Esophagus squamous epithelium (tissue), 5 donors: ENCODE measurements at regions not wholly inside any gene's neighbourhood (a gene's known extent, or its start where the extent isn't known, plus 50 kb on each side); places are given as distances from the start of the nearest gene placed in this dataset.

Source experiments
- DNase-seq: peaks from one replicate; lab custom pipeline; 2025; lab: John Stamatoyannopoulos, UW
- H3K27ac ChIP-seq, 4 donors: fragments of 200-600 bp; sonication (generic); one replicate each; pipeline ENCODE4 v1.5.1; 2016 to 2019; ENCODE audit warnings: mild to moderate bottlenecking in 1 of 4
- H3K27me3 ChIP-seq, 4 donors: fragments of 200-600 bp; sonication (generic); 1 replicate in 3 of 4; 2 replicates in 1 of 4; pipeline versions ENCODE4 v1.5.1 to v1.6.0; 2017 to 2021; ENCODE audit warnings: antibody characterized with exemption in 1 of 4
- H3K36me3 ChIP-seq, 3 donors: fragments of 200-600 bp; sonication (generic); one replicate each; pipeline ENCODE4 v1.5.1; 2016 to 2019
- H3K4me1 ChIP-seq, 3 donors: fragments of 200-600 bp; sonication (generic); one replicate each; pipeline ENCODE4 v1.5.1; 2017 to 2019
- H3K4me3 ChIP-seq, 4 donors: fragments of 200-600 bp; sonication (generic); 1 replicate in 3 of 4; 2 replicates in 1 of 4; pipeline ENCODE4 v1.5.1; 2016 to 2019; ENCODE audit warnings: mild to moderate bottlenecking in 2 of 4, moderate library complexity in 1 of 4
- H3K9me3 ChIP-seq, 3 donors: fragments of 200-600 bp; sonication (generic); one replicate each; pipeline ENCODE4 v1.5.1; 2016 to 2019
- CTCF ChIP-seq, 6 experiments: fragments of 450-650 bp in 4 of 6; fragments of 200-600 bp in 2 of 6; sonication (generic) in 2 of 6; IDR thresholded peaks; one replicate each; pipeline ENCODE4 v1.5.1; 2016 to 2019; ENCODE audit warnings: antibody characterized with exemption in 6 of 6, mild to moderate bottlenecking in 4 of 6, moderate library complexity in 4 of 6
- POLR2A ChIP-seq, 4 donors: fragments of 450-650 bp; IDR thresholded peaks; one replicate each; pipeline ENCODE4 v1.6.1; 2017; ENCODE audit warnings: antibody characterized with exemption in 4 of 4, mild to moderate bottlenecking in 4 of 4, moderate library complexity in 3 of 4
- WGBS, 2 donors: methylation state at CpG; one replicate each; pipeline ENCODE4 v1.1.5; 2018; 5-methylcytosine and 5-hydroxymethylcytosine counted together
- intact Hi-C: fragments of 100-400 bp; cut with DNase I; formaldehyde crosslinking; loops from one replicate; pipeline ENCODE4 v1.15.0; 2022
- donor health status: DM: yes; HTN: yes; CAD: no.

- WGBS, 2 donors, result 93 to 94% methylated on average over 6 to 17 of the region's 34 CpGs
- intact Hi-C loops, result loop anchor here (10.0 kb wide), 1 partner anchor 48 kb away; no protein-coding TSS in a partner anchor
- Histone ChIP-seq H3K27ac (no peak overlapping the region), H3K4me1 (peaks cover 9 to 50% (median 18%) of the 10 kb centered on the region in 3 donors), H3K27me3 (peaks cover 0 to 81% (median 0%) of the 10 kb centered on the region in 4 donors), H3K4me3 (no peak overlapping the region), H3K36me3 (no peaks in the 10 kb centered on the region), H3K9me3 (no peaks in the 10 kb centered on the region)
- TF ChIP-seq POLR2A (IDR thresholded peaks at IDR 0.05) (no peak), CTCF (IDR thresholded peaks at IDR 0.05) (no peak)
- no peak for DNase-seq
Measured at GRCh38 chr18:79586436-79587225, 93.0 kb upstream of the CTDP1 start.

- Histone ChIP-seq H3K27ac (no peak overlapping the region), H3K4me3 (no peak overlapping the region), H3K4me1 (peaks cover 9 to 50% (median 18%) of the 10 kb centered on the region in 3 donors), H3K27me3 (peaks cover 0 to 87% (median 0%) of the 10 kb centered on the region in 4 donors), H3K9me3 (peaks cover 0 to 1% (median 0%) of the 10 kb centered on the region in 3 donors), H3K36me3 (no peaks in the 10 kb centered on the region)
- no peak for DNase-seq
- no CpG with 5 or more reads among the region's 16 CpGs for WGBS, 2 donors
- no peak for TF ChIP-seq POLR2A (IDR thresholded peaks at IDR 0.05)
- no peak for TF ChIP-seq CTCF (IDR thresholded peaks at IDR 0.05)
- intact Hi-C loops, result loop anchor here (10.0 kb wide), 1 partner anchor 48 kb away; no protein-coding TSS in a partner anchor
Measured at GRCh38 chr18:79587226-79587741, 92.3 kb upstream of the CTDP1 start.

- peaks cover 9 to 49% (median 18%) of the 10 kb centered on the region in 3 donors for H3K4me1 ChIP-seq
- H3K4me3 ChIP-seq, result no peak overlapping the region
- H3K36me3 ChIP-seq, result no peaks in the 10 kb centered on the region
- peaks cover 0 to 94% (median 0%) of the 10 kb centered on the region in 4 donors for H3K27me3 ChIP-seq
- H3K27ac ChIP-seq, result peak overlapping the region in 2 of 4 donors; percentile 50 to 73
- TF ChIP-seq CTCF (IDR thresholded peaks at IDR 0.05) (no peak), POLR2A (IDR thresholded peaks at IDR 0.05) (no peak)
- intact Hi-C loops, result loop anchor here (10.0 kb wide), 1 partner anchor 47 kb away; no protein-coding TSS in a partner anchor
- H3K9me3 ChIP-seq, result peaks cover 0 to 8% (median 0%) of the 10 kb centered on the region in 3 donors
- 52 to 74% methylated on average over 14 to 17 of the region's 32 CpGs for WGBS, 2 donors
- DNase-seq, result no peak
Measured at GRCh38 chr18:79587779-79588635, 91.6 kb upstream of the CTDP1 start.

GRCh38 chr18:79588636-79589481 is 90.7 kb upstream of the CTDP1 start:
- H3K27me3 ChIP-seq, result peaks cover 0 to 94% (median 0%) of the 10 kb centered on the region in 4 donors
- H3K4me3 ChIP-seq, result peak overlapping the region in 1 of 4 donors; percentile 30
- TF ChIP-seq POLR2A (IDR thresholded peaks at IDR 0.05) (no peak), CTCF (IDR thresholded peaks at IDR 0.05) (no peak)
- H3K4me1 ChIP-seq, result peaks cover 9 to 41% (median 18%) of the 10 kb centered on the region in 3 donors
- intact Hi-C loops, result loop anchor here (10.0 kb wide), 1 partner anchor 46 kb away; no protein-coding TSS in a partner anchor
- peak overlapping the region in 3 of 4 donors; percentile 30 to 73 (median 50) for H3K27ac ChIP-seq
- DNase-seq, result no peak
- WGBS, 2 donors, result 28 to 36% methylated on average over 20 to 26 of the region's 38 CpGs
- H3K36me3 ChIP-seq, result no peaks in the 10 kb centered on the region
- peaks cover 0 to 8% (median 0%) of the 10 kb centered on the region in 3 donors for H3K9me3 ChIP-seq
